GM19238 (cell line): ENCODE measurements at regions not wholly inside any gene's neighbourhood (a gene's known extent, or its start where the extent isn't known, plus 50 kb on each side); places are given as distances from the start of the nearest gene placed in this dataset.

Experiments
- DNase-seq: peaks from one replicate; pipeline ENCODE4 v3.0.0; 2011; ENCODE audit warnings: low spot score; ENCODE audit not compliant: insufficient read length

GRCh38 chr10:121069061-121069850 is 218.1 kb downstream of the WDR11 start:
- DNase-seq = peak; percentile 16

GRCh38 chr10:121070275-121071070 is 219.3 kb downstream of the WDR11 start:
- no peak for DNase-seq

- DNase-seq = no peak
Observed at GRCh38 chr10:121071901-121072300, 220.7 kb downstream of the WDR11 start.

- no peak for DNase-seq
Observed at GRCh38 chr10:121073728-121074127, 222.6 kb downstream of the WDR11 start.

DNA sequence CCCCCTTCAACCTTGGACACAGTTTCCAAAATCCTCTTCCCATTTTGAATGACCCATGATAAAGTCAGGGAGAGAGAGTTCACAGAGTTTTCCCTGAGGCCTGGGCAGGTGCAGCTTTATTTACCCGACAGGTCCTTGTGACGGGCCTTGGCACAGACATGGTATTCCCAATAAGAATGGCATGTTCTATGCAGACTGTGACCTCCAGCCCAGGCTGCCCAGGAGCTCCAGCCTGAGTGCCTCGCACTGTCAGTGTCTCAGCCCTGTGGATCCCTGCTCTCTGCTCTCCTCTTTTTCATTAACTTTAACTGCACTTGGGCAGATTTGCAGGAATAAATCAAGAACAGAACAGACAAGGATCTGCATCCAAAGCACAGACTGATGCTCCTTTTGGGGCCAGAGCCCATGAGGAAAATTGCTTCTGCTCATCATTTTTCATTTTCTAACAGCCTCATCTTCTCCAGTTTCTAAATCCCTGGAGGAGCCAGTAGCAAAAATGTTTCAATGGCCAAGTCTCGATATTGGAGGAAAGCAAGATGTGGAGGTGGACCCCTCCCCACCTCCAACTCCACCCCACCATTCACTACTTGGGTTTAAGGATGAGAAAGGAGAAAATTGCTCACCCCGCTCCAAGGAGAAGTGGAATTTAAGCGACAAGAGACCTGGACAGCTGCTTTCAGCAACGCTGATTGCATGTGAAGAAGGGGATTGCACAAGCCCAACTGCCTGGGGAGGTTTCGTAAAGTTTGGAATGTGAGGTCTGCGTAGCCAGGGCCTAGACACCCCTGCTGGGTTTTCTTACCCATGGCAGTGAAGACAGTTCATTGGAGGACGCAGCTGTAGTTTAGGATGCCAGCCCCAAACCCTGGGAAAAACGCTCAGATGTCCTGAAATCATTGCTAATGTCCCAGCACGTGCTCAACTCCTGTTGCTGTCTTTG is 225.9 kb downstream of the WDR11 start:
- no peak for DNase-seq

DNA sequence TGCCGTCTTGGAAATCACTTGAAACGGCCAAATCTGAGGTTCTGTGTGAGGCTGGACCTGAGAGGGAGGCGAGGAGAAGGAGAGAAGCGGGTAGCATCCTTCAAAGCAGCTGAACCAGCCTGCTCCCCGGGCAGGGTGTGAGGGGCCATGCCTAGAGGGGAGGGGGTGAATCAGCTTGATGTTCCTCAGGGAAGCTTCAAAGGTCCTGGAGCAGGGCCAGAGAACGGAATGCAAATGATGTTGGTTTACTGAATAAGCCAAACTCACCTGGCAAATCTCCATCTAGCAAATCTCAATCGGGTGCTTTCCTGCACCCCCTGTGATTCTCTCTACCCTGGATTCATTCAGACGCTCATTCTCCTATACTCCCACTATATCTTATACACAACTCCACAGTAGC is 226.9 kb downstream of the WDR11 start:
- no peak for DNase-seq

DNA sequence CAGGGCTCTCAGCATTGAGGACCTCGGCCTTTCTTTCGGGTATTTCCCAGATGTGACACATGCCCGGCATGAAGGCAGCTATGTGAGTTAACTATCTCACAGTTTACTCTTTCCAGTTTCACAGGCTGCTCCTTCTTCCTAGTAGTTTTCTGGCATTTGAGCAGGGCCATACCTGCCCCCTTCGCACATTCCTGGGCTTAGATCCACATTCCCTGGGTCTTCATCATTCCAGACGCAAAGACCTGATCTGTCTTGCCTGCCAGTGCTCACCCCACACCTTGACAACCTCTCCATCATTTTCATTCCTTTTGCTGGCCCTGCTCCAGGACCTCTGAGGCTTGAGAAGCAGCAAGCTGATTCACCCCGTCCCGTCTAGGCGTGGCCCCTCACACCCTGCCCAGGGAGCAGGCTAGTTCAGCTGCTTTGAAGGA is 227.5 kb downstream of the WDR11 start:
- no peak for DNase-seq

DNA sequence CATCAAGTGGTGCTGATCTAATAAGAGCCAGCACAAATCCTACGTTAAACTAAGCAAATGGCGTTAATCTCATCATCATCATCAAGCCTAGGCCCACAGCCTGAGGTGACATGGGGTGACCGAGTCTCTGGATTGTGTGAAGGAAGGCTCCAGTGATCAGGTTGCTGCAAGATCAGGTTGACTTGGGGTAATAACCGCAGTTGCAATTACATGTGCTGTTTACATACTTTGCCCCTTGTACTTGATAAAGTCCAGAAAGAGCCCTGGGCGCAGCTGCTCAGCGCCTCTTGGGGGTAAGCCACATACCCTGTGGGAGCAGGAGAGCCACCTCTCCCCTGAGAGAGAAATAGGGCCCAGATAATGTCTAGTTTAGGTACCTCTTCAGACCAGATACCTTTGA is 228.1 kb downstream of the WDR11 start:
- no peak for DNase-seq

DNA sequence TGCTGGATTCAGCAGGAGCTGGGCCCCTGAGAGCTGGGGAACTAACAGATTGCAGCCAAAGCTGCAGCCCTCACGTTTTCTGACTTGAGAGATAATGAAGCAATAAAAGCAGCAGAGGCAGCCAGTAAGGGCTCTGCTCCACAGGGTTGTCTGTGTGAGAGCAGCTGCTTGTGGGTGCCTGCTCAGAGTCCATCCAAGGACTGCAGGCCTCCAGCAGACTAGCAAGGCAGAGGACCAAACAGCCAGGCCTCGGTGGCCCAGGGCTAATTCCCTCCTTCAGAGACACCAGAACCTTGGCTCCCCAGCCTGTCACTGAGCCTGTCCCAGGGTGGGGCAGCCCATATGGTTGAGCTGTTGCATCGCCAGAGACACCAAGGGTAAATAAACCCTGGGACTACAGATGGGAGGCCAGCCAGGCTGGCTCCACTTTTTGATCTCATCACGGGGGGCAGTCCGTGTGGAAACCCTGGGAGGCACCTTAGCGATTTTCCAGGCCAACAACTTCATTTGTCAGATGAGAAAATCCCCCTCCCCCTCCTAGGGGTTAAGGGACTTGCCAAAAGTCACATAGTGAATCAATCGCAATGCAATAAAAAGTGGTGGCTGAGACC is 229.2 kb downstream of the WDR11 start:
- no peak for DNase-seq

DNA sequence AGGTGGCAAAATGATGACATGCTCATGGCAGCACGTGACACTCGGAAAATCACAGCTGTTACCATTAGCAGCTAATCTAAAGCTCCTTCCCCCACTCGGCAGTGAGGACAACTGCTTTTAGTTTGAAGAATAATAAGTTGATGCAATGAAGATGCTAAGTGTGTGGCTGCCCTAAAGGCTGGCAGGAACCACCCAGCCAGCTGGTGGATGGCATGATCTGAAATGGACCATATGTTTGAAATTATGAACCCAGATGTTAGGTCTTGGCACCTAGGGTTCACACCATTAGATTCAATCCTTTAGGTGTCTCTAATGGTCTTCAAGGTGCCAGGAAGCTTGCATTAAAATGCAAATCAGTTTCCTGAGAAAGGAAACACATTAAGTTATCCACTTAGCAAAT is 230.1 kb downstream of the WDR11 start:
- DNase-seq = no peak

DNA sequence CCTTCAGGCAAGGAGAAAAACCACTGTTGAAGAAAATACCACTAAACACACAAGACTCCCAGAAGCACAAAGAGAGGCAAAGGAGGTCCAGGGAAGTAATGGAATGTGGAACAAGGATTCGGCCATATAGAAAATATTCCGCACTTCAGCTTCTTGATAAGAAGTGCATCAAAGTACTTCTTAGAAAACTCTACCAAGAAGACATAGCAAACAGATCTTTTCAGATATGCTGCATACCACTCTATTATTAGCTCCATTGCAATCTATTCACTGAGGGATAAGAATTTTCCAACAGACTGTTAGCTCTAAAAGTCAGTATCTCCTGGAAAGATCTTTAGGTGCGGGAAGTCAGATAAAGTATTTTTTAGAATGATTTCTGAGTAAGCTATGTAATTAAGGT is 231.8 kb downstream of the WDR11 start:
- DNase-seq = no peak

DNA sequence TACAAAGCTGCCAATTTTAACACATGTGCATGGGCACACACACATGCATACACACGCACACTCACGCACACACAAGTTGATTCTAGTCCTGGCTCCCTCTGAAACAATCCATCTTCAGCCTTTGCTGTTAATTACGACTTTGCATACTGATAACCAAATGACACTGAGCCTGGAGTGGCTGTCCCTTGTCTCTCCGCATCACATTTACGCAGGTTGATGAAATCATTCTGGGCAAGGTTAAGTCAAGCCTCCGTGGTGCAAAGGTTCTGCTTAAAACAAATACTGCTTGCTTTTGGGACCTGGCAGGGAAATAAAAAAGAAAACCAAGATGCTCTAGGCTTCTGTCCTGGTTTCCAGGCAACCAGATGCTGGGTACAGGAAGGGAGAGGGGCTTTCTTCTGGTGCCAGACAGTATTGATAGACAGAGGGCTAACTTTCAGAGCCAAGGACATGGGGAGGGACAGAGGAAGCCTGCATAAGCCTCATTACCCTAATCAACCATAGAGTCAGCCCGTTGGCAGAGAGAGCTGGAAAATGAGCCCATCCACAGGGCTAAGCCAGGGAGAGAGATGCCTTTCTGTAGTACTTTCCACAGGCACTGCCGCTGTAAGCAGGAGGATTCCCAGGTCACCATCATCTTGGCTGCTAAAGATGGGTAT is 233.0 kb downstream of the WDR11 start:
- no peak for DNase-seq

DNA sequence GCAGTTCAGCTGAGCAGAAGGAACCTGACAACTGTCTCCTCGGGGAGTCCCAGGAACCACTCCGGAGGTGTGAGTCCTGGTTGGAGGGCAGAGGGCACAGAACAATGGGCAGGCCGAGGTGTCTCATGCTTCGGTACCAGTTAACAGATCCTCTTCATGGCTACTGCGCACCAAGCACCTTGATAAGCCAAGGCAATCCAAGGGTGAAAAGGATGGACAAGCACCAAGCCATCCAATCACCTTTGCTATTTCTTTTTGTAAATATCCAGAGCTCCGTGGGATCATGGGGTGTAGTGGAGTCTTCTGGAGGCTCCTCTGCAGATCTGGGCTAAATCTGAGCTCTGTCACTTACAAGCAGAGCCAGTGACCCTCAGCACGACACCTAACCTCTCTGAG is 233.5 kb downstream of the WDR11 start:
- no peak for DNase-seq

DNA sequence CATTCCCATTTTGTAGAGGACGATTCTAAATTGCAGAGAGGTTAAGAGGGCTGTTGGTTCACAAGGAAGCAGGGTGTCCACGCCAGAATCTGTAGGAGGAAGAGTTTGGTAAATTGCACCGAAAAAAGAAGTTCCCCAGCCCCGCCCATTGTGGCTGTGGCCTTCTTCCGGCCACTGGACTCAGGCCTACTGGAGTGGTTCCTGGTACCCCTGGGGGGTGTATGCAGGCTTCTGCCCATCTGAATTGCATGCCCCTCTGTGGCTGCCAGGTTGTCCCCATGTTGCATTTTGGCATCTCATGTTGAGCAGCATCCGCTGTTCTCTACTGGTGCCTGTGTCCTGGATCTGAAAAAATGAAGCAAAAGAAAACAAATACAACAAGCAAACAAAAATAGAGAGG is 234.2 kb downstream of the WDR11 start:
- DNase-seq = no peak

DNA sequence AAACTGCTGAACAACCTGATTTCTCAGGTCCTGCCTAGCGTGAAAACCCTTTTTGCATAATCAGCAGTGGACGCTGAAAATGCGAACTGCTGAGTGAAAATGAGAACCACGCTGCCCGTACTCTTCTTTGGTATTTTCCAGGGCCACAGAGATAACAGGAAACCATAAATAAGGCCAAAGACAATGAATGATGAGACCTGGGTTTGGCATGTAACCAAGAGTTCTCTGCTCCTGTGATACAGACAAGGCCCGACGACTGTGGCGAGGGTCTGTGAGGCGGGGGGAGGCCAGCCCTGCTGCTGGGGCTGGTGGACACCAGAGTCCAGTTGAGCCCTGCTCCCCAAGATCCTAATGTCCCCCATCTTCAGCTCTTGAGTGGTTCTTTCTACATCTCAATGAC is 236.0 kb downstream of the WDR11 start:
- no peak for DNase-seq

DNA sequence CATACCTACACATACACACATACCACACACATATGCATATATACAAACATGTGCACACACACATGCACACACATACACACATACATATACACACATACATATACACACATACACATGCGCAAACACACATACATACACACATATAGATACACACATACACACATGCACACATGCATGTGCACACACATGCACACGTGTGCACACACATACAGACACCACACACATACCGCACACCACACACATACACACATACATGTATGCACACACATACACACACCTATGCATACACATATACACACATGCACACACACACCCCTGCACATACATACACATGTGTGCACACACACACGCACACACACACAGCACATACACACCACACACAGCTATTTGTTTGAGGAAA is 236.5 kb downstream of the WDR11 start:
- DNase-seq = no peak

DNA sequence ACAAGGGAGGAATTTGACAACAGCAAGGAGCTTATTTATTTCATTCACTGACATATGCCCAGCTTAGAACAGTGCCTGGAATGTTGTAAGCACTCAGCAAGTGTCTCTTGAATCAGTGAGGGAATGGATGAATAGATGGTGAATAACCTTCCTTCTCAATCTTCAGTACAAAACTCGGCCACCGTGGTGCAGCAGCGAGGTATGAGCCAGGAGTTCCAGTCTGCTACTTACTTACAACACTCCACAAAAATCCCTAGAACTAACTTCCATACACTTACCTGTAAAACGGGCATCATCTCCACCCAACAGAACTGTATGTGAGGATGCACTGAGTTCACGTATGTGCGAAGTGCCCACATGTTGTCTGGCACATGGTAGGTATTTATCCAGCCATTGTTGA is 237.4 kb downstream of the WDR11 start:
- DNase-seq = no peak

GRCh38 chr10:121089434-121089833 is 238.3 kb downstream of the WDR11 start:
- no peak for DNase-seq

DNA sequence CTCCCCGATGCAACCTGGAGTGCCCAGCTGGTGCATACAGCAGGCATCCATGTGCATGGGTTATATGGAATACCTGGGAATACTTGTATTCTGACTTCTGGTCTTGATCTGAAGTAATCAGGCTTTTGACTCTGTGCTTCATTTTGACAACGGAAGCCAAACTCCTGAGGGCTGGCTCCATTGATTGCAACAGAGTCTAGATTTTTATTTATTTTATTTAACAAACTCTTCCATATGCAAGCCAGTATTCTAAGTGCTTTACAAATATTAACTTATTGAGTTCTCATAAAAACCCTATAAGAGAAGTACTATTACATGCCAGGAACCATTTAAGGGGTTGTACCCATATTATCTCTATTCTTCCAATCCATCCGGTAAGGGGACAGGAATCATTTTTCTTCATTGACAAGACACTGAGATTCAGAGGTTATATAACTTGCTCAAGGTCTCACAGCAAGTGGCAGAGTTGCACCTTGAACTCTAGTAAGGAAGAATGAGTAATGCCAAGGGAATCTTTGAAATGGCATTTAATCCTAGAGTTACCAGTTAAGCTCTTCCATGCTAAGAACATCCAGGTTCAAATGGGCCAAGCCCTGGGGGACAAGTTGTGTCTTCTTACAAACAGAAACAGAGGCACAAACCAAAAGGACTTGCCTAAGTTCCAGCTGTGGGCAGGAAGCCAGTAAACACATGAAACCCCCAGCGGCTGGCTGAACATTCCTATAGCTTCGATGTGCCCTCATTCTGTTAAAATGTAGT is 241.0 kb downstream of the WDR11 start:
- DNase-seq = no peak

DNA sequence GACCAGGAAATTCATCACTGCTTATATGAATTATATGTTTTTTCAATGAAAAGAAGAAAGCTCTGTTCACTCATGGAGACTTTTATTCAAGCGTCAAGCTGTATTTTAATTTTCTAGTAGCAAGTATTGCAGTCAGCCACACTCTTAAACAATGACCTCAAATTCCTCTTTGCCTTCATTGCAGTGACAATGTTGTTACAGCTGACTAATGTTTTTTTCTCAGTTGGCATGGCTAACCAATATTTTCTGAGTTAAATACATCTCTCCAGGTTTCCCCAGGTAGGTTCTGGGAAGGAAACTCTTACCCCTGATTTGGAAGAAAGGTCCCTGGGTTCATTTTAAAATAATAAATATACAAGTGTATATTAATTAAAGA is 241.5 kb downstream of the WDR11 start:
- DNase-seq = no peak
